HG02623 (cell line): ENCODE measurements at regions not wholly inside any gene's neighbourhood (a gene's known extent, or its start where the extent isn't known, plus 50 kb on each side); places are given as distances from the start of the nearest gene placed in this dataset.
"Not testable (repeated sequence)": the region's sequence is repeated elsewhere in the genome, so short reads cannot be mapped to it uniquely, and the experiment has no call there.

Experiments
- ATAC-seq: cut with Tn5 transposase; IDR thresholded peaks from one replicate; pipeline ENCODE4 v1.9.1; 2021; ENCODE audit warnings: moderate library complexity; ENCODE audit not compliant: unreplicated experiment

DNA sequence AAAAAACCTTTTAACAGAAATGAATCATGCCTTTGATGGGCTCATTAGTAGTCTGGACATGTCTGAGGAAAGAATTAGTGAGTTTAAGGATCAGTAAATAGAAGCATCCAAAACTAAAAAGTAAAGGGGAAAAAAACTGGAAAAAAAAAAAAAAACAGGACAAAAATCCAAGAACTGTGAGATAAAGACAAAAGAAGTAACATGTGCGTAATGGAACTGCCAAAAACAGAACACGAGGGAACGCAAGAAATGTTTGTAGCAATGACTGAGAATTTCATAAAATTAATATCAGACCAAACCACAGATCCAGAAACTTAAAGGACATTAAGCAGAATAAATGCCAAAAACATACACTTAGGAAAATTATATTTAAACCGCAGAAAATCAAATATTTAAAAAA, 77.4 kb downstream of the MS4A13 start:
- no peak for ATAC-seq

DNA sequence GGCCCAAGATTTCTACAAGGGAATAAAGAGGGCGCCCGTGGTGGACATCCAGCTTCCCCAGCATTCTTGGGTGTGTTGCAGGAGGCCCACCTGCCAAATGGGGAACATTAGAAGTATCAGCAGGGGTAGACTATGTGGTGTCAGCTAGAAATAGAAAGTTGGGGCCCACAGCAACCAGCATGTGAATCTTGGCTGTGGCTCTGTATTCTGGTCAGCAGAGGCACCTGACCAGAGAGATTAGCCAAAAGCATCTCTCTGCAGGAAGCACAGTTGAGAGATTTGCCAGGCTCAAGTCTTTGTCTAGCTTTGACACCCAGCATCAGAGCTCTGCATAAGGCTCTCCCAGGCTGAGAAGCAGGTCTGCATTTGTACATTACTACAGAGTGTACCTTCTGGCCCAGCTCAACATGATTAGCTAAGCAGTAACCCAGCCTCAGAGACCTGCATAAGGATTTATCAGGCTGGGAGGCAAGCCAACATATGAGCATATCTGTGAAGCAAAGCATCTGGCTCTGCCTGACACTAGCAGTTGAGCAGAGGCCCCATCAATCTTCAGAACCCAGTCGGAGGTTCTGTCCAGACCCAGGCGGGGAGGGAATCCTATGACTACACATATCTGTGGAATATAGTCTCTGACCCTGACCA, 79.9 kb downstream of the MS4A13 start:
- no peak for ATAC-seq

DNA sequence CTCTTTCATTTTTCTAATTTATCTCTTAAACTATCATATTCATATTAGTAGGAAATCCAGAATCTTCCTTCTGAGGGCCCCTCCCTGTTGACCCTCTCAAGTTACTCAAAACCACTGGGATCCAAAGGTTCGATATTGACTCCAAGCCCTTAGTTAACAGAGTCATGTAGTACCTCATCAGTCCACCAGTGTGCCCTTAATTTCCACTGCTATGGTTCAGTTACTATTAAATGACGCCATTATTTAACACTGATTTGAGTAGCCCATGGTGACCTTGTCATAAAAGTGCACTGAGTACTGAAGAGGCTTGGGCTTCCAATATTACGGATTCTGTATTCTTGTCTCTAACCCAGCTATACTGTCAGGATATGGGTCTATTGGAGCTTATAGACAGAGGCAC, 91.9 kb upstream of the MS4A8 start:
- ATAC-seq, result no peak

DNA sequence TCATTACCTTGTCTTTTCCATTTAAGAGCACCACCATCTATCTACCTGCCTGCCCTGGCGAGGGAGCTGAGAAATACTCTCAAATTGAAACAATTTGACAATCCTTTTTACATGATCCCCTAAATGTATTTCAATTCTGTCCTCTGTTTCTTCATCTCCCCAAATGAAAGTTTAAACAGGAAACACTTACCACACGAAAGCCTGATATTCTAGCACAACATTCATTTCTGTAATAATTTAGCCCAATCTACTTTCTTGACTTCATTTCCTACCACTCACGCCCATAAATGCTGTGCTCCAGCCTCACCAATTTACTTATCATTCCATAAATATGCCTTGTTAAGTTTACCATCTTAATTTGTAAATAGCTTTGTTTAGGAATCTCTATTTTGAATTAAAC, 89.8 kb upstream of the MS4A8 start:
- ATAC-seq, result no peak

DNA sequence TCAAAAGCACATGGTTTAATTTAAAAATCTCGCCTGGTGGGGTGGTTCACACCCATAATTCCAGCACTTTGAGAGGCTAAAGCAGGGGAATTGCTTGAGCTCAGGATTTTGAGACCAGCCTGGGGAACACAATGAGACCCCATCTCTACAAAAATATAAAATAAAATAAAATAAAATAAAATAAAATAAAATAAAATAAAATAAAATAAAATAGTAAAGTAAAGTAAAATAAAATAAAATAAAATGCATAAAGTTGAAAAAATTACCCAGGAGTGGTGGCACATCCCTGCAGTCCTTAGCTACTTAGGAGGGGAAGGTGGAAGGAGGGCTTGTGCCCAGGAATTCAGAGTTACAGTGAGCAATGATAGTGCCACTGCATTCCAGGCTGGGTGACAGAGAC, 88.7 kb upstream of the MS4A8 start:
- no peak for ATAC-seq

DNA sequence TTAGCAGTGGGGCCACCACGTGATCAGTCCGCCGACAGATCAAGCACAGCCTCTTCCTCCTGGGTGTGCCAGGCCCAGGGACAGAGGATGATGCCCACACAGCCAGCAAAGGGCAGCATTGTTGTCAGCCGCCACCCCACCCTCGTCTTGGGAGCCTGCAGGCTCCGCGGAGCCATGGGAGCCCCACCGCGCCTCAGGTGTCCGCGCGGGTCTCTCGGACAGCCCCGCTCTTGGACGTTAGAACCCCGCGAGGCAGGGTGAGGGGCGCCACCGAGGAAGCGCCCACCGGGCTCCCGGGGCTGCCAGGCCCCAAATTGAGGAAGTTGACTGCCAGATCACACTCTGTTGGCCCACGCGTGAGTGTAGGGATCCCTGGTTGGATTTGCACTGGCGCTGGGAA, 83.9 kb upstream of the MS4A8 start:
- ATAC-seq, result no peak

DNA sequence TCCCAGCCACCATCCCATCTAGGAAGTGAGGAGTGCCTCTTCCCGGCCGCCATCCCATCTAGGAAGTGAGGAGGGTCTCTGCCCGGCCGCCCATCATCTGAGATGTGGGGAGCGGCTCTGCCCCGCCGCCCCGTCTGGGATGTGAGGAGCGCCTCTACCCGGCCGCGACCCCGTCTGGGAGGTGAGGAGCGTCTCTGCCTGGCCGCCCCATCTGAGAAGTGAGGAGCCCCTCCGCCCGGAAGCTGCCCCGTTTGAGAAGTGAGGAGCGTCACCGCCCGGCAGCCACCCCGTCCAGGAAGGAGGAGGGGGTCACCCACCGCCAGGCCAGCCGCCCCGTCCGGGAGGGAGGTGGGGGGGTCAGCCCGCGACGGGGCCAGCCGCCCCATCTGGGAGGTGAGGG, 77.5 kb upstream of the MS4A8 start:
- ATAC-seq, result not testable (repeated sequence)

DNA sequence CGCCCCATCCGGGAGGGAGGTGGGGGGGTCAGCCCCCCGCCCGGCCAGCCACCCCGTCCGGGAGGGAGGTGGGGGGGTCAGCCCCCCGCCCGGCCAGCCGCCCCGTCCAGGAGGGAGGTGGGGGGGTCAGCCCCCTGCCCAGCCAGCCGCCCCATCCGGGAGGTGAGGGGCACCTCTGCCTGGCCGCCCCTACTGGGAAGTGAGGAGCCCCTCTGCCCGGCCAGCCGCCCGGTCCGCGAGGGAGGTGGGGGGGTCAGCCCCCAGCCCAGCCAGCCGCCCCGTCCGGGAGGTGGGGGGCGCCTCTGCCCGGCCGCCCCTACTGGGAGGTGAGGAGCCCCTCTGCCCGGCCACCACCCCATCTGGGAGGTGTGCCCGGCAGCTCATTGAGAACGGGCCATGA, 76.6 kb upstream of the MS4A8 start:
- ATAC-seq, result not testable (repeated sequence)

DNA sequence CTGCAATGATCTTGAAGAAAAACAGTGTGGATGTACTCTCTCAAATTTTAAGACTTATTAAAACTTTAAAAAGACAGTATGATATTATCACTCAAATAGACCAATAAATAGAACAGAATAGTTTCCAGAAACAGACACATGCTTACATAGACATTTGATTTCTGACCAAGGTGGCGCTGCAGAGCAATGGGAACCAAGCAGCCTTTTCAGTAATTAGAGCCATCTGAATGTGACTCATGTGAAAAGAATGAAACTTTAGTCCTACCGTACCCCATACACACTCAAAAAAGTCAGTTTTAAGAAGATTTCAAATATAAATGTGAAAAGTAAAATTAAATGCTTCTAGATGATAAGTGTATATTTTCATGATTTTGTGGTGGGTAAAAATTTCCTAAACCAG, 74.2 kb upstream of the MS4A8 start:
- no peak for ATAC-seq

DNA sequence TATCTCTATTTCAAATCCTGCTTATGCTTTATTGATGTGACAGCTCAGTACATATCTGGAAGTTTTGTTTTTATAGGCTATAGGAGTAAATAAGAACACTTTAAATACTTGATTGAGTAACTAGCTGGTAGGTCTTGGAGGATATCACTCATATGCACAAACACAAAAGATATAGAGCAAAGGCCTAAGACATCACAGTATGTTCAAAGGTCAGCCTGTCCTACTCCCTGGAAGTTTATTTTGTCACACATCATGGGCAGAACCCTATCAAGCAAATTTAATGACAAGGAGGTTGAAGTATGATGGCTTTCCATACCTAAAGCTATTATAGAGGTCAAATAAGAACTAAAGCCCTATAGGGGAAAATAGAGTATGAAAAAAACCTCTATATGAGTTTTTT, 70.0 kb upstream of the MS4A8 start:
- no peak for ATAC-seq

DNA sequence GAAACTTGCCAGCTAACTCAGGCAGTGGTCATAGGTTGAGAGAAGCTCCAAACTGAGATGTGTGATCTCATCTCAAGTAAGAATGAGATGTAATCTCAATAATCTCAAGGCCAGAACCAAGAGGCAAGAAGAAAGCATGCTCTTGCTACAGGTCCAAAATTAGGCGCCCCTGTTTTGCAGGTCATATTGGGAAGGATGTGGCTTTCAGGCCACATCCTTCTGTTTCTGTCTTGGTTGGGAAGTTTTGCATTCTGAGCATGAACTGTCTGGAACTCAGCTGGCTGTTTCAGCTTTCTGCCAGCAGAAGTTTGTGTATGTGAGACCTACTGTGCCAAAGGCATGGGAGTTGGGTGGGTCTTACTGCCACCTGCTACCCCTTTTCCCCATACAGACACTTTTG, 67.5 kb upstream of the MS4A8 start:
- ATAC-seq, result no peak

DNA sequence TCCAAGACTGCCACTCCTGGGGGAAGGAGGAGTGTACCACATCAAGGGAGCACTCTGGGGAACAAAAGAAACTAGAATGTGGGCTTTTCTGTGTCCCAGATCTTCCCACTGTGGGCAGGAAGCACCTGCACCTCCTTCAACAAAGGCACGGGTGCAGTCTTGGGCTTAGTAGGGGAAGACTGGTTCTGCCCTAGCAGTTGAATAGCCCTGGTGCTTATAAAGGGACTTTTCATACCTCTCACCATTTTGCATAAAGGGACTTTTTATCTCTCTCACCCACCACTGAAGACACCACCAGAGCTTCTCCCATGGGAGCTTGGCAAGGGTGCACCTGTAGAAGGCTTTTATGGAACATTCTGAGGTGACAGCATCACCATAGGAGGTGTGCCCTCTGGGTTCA, 65.8 kb upstream of the MS4A8 start:
- peak; percentile 68 for ATAC-seq

DNA sequence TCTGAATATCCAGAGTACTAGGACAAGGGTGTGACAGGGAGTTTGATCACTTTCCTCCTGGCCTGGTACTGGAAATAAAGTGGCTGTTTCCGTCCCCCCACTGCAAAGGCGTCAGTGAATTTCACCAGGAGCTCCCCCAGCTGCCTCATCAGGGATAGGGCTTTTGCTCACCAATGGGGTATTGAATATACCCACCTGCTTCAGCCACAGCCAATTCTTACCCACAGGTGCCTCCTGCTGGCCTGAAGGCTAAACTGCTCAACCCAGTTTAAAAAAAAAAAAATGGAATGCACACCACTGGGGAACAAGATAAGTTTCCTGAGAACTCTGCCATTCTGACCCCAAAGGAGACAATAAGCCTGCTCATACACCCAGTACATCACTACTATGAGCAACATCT, 65.3 kb upstream of the MS4A8 start:
- ATAC-seq, result peak; percentile 36

DNA sequence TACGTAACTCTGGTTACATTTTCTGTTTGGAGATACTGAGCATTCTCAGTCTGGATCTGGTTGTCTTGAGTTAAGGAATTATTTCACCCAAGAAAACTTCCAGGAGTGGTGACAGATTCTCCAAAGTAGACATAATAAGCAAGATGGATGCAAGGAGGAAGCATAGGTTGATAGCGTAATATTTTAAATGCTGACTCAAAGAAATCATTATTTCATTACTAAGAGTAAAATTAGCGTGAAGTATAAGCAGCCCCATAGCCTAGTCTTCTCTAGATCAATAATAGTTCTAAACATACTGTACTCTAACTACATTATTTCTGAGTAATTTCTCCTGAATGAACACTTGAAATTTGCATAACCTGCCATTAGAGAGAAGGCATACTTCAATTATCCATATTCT, 57.5 kb upstream of the MS4A8 start:
- no peak for ATAC-seq

DNA sequence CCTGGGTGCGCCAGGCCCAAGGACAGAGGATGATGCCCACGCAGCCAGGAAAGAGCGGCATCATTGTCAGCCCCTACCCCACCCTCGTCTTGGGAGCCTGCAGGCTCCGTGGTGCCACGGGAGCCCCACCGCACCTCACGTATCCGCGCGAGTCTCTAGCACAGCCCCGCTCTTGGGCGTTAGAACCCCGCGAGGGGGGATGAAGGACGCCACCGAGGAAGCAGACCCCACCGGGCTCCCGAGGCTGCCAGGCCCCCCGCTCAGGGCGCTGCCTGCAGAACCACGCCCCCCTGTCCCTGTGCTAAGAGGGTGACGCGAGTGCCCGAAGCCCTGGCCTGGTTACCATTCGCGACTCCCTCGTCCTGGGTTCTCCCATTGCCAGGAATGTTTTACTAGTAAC, 52.3 kb upstream of the MS4A8 start:
- ATAC-seq, result no peak
